Esophagus squamous epithelium (tissue), 5 donors: ENCODE measurements at regions not wholly inside any gene's neighbourhood (a gene's known extent, or its start where the extent isn't known, plus 50 kb on each side); places are given as distances from the start of the nearest gene placed in this dataset.

Source experiments
- DNase-seq: peaks from one replicate; lab custom pipeline; 2025; lab: John Stamatoyannopoulos, UW
- H3K27ac ChIP-seq, 4 donors: fragments of 200-600 bp; sonication (generic); one replicate each; pipeline ENCODE4 v1.5.1; 2016 to 2019; ENCODE audit warnings: mild to moderate bottlenecking in 1 of 4
- H3K27me3 ChIP-seq, 4 donors: fragments of 200-600 bp; sonication (generic); 1 replicate in 3 of 4; 2 replicates in 1 of 4; pipeline versions ENCODE4 v1.5.1 to v1.6.0; 2017 to 2021; ENCODE audit warnings: antibody characterized with exemption in 1 of 4
- H3K36me3 ChIP-seq, 3 donors: fragments of 200-600 bp; sonication (generic); one replicate each; pipeline ENCODE4 v1.5.1; 2016 to 2019
- H3K4me1 ChIP-seq, 3 donors: fragments of 200-600 bp; sonication (generic); one replicate each; pipeline ENCODE4 v1.5.1; 2017 to 2019
- H3K4me3 ChIP-seq, 4 donors: fragments of 200-600 bp; sonication (generic); 1 replicate in 3 of 4; 2 replicates in 1 of 4; pipeline ENCODE4 v1.5.1; 2016 to 2019; ENCODE audit warnings: mild to moderate bottlenecking in 2 of 4, moderate library complexity in 1 of 4
- H3K9me3 ChIP-seq, 3 donors: fragments of 200-600 bp; sonication (generic); one replicate each; pipeline ENCODE4 v1.5.1; 2016 to 2019
- POLR2A ChIP-seq, 4 donors: fragments of 450-650 bp; IDR thresholded peaks; one replicate each; pipeline ENCODE4 v1.6.1; 2017; ENCODE audit warnings: antibody characterized with exemption in 4 of 4, mild to moderate bottlenecking in 4 of 4, moderate library complexity in 3 of 4
- WGBS, 2 donors: methylation state at CpG; one replicate each; pipeline ENCODE4 v1.1.5; 2018; 5-methylcytosine and 5-hydroxymethylcytosine counted together
- intact Hi-C: fragments of 100-400 bp; cut with DNase I; formaldehyde crosslinking; loops from one replicate; pipeline ENCODE4 v1.15.0; 2022
- TF ChIP-seq, protein P1 (sequence below), 6 experiments: fragments of 450-650 bp in 4 of 6; fragments of 200-600 bp in 2 of 6; sonication (generic) in 2 of 6; IDR thresholded peaks; one replicate each; pipeline ENCODE4 v1.5.1; 2016 to 2019; ENCODE audit warnings: antibody characterized with exemption in 6 of 6, mild to moderate bottlenecking in 4 of 6, moderate library complexity in 4 of 6
- donor health status: DM: yes; HTN: yes; CAD: no.

DNA sequence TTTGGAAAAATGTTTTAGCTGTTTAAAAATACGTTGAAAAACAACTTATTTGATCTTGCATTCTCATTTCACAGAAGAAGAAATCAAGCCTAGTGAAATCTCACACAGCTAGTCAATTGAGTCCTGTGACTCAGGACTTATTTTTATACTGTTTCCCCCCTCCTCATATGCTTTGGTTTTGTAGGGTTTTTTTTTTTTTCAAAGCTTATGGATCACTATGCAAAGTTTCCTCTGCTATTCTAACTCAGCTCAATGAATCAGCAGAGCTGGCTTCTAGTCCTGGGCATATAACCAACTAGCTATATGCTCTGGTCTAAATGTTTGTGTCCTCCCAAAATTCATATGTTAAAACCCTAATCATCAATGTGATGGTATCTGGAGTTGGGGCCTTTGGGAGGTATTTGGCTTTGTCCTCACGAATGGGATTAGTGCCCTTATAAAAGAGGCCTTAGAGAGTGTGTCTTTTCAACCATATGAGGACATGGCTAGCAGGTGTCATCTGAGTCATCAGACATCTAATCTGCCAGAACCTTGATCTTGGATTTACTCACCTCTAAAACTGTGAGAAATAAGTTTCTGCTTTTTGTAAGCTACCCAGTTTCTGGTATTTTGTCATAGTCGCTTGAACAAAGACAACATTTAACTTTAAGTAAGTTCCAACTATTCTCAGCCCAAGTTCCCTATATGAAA lies 317.2 kb upstream of the C1orf87 start:
- H3K4me3 ChIP-seq: no peak overlapping the region
- WGBS, 2 donors: 45 to 62% methylated on average over 3 of the region's 3 CpGs
- TF ChIP-seq, protein P1, sequence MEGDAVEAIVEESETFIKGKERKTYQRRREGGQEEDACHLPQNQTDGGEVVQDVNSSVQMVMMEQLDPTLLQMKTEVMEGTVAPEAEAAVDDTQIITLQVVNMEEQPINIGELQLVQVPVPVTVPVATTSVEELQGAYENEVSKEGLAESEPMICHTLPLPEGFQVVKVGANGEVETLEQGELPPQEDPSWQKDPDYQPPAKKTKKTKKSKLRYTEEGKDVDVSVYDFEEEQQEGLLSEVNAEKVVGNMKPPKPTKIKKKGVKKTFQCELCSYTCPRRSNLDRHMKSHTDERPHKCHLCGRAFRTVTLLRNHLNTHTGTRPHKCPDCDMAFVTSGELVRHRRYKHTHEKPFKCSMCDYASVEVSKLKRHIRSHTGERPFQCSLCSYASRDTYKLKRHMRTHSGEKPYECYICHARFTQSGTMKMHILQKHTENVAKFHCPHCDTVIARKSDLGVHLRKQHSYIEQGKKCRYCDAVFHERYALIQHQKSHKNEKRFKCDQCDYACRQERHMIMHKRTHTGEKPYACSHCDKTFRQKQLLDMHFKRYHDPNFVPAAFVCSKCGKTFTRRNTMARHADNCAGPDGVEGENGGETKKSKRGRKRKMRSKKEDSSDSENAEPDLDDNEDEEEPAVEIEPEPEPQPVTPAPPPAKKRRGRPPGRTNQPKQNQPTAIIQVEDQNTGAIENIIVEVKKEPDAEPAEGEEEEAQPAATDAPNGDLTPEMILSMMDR (IDR thresholded peaks at IDR 0.05): no peak
- TF ChIP-seq POLR2A (IDR thresholded peaks at IDR 0.05): no peak
- no peak for DNase-seq
- no peaks in the 10 kb centered on the region for H3K36me3 ChIP-seq
- no peaks in the 10 kb centered on the region for H3K27me3 ChIP-seq
- no peak overlapping the region for H3K27ac ChIP-seq
- intact Hi-C loops: no loop called here
- H3K4me1 ChIP-seq: no peaks in the 10 kb centered on the region
- no peaks in the 10 kb centered on the region for H3K9me3 ChIP-seq

DNA sequence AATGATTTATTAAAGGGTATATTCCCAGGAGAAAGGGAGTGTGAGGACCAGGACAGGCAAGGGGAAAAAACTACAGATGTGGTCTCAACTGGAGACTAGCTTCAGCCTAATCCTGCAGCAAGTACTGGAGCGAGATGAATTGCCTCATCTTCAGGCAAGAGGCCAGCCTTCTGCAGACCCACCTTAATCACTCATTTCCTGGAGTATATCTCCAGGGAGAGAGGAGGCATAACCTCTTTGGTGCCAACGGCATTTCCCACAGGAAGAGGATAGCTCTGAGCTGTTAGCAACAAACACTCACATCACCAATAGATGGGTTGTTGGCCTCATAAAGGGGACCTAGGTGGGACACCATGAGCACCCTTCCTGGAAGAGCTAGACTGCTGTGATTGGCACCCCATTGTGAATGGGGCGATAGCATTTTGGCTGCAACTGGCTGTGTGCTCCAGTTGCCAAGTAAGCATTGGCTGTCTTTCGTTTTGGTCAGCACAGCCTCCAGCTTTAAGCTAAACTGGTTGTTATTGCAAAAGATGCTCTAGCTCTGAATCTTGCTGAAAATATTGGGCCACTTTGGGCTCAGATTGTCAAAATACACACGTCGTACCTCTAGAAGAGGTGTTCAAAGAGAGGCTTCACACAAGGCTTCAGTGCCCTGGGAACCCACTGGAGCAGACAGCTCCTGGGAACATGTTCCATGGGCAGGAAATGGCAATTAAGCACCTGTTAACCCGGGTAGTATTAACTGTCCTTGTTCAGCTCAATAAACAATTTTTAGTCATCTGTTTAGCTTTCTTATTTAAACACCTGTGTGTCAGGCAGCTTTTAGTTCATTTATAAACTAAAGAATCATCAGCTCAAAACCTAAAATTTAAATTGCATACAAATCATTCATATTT lies 314.8 kb upstream of the C1orf87 start:
- no peaks in the 10 kb centered on the region for H3K36me3 ChIP-seq
- no peaks in the 10 kb centered on the region for H3K9me3 ChIP-seq
- no peaks in the 10 kb centered on the region for H3K4me1 ChIP-seq
- H3K27ac ChIP-seq: no peak overlapping the region
- H3K4me3 ChIP-seq: no peak overlapping the region
- DNase-seq: no peak
- TF ChIP-seq, protein P1 (IDR thresholded peaks at IDR 0.05): no peak
- TF ChIP-seq POLR2A (IDR thresholded peaks at IDR 0.05): no peak
- intact Hi-C loops: no loop called here
- H3K27me3 ChIP-seq: no peaks in the 10 kb centered on the region
- WGBS, 2 donors: 37 to 51% methylated on average over 6 to 7 of the region's 7 CpGs

DNA sequence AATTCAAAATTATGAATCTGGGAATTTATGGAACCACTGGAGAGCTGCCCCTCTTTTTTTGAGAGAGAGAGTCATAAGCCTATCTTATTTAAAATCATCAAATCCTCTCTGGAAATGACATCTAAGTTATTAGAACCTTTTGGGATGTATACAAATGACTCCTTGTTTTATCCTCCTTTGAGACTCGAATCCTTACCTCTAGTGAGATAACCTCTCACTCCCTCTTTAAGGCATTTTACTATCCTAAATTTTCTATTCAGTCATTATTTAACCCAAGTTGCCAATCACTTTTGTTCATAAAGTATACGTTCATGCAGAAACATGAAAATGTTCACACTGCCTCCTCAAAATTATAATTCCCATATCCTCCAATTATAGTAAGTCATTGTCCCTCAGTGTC lies 313.6 kb upstream of the C1orf87 start:
- H3K9me3 ChIP-seq: no peaks in the 10 kb centered on the region
- H3K27me3 ChIP-seq: no peaks in the 10 kb centered on the region
- intact Hi-C loops: no loop called here
- no peaks in the 10 kb centered on the region for H3K4me1 ChIP-seq
- WGBS, 2 donors: 66 to 69% methylated on average over 2 of the region's 2 CpGs
- no peak for DNase-seq
- TF ChIP-seq, protein P1 (IDR thresholded peaks at IDR 0.05): no peak
- TF ChIP-seq POLR2A (IDR thresholded peaks at IDR 0.05): no peak
- no peak overlapping the region for H3K27ac ChIP-seq
- H3K36me3 ChIP-seq: no peaks in the 10 kb centered on the region
- no peak overlapping the region for H3K4me3 ChIP-seq

DNA sequence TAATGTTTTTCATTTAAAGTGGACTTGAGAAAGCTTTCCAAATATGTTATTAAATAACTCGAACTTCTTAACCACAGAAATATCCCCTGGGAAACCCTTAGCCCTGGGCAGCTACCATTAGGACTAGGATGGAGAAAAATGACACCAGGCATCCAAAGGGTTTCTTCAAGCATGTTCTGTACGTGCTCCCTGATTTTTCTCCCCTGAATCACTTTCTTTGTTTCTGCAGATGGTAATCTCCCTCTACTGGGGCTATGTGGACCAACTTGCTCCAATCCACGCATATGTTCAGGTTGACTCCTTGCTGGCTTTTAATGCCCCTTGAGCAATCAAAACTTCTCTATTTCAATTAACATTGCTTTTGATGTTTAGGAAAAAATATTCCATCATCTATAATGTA lies 312.7 kb upstream of the C1orf87 start:
- intact Hi-C loops: no loop called here
- no peak overlapping the region for H3K4me3 ChIP-seq
- 34 to 50% methylated on average over 3 of the region's 3 CpGs for WGBS, 2 donors
- DNase-seq: no peak
- H3K9me3 ChIP-seq: no peaks in the 10 kb centered on the region
- TF ChIP-seq, protein P1 (IDR thresholded peaks at IDR 0.05): no peak
- no peak for TF ChIP-seq POLR2A (IDR thresholded peaks at IDR 0.05)
- no peak overlapping the region for H3K27ac ChIP-seq
- H3K27me3 ChIP-seq: no peaks in the 10 kb centered on the region
- H3K4me1 ChIP-seq: no peaks in the 10 kb centered on the region
- H3K36me3 ChIP-seq: no peaks in the 10 kb centered on the region

DNA sequence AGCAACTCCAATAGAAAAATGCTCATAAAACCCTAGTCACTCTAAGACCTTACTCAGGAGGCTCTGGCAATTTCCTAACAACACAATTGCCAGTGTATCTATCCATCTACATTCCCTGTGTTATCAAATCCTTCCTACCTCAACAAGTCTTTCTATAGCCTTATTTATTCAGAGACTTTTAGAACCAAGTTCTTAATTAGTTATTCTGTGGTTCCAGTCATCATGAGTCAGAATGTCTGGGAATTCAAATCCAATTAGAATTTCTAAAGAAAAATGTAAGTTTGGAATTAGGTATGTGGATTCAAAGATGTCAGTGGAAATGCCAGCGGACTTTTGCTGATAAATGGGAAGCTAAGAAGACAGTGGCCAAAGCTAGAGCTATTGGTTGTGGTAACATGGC lies 302.6 kb upstream of the C1orf87 start:
- WGBS, 2 donors: 90 to 100% methylated on average over 1 of the region's 1 CpG
- intact Hi-C loops: no loop called here
- no peaks in the 10 kb centered on the region for H3K4me1 ChIP-seq

More for the DNA sequence above, 302.6 kb upstream of the C1orf87 start:
- H3K4me3 ChIP-seq: no peak overlapping the region
- H3K9me3 ChIP-seq: no peaks in the 10 kb centered on the region
- DNase-seq: no peak
- H3K36me3 ChIP-seq: no peaks in the 10 kb centered on the region
- no peaks in the 10 kb centered on the region for H3K27me3 ChIP-seq
- no peak overlapping the region for H3K27ac ChIP-seq
- TF ChIP-seq POLR2A (IDR thresholded peaks at IDR 0.05): no peak
- TF ChIP-seq, protein P1 (IDR thresholded peaks at IDR 0.05): no peak
